ENCODE measurements at regions not wholly inside any gene's neighbourhood (a gene's known extent, or its start where the extent isn't known, plus 50 kb on each side); places are given as distances from the start of the nearest gene placed in this dataset.

GRCh38 chr9:29514336-29514735 is 1941.1 kb upstream of the C9orf72 start:
- DNase-seq (no peak), ATAC-seq (no peak)
- no peaks in the 10 kb centered on the region for H3K4me1 ChIP-seq (ENCODE audit: control insufficient read depth in 2 of 2, insufficient read depth in 2 of 2, low read length in 2 of 2)
- Mint-ChIP-seq H3K4me3 (no peak overlapping the region), H3K36me3 (no peaks in the 10 kb centered on the region), H3K27ac (no peak overlapping the region), H3K4me1 (no peaks in the 10 kb centered on the region), H3K9me3 (peaks cover 0 to 16% (median 5%) of the 10 kb centered on the region in 11 donors), H3K27me3 (no peaks in the 10 kb centered on the region)
- intact Hi-C loops (cut with micrococcal nuclease), result no loop called here
- H3K36me3 ChIP-seq (ENCODE audit: control insufficient read depth in 2 of 3, insufficient read depth in 3 of 3, low read length in 3 of 3), result no peaks in the 10 kb centered on the region
- H3K27me3 ChIP-seq (ENCODE audit: control insufficient read depth in 2 of 2, insufficient read depth in 2 of 2, low read length in 2 of 2), result no peaks in the 10 kb centered on the region
- no peaks in the 10 kb centered on the region for H3K9me3 ChIP-seq (ENCODE audit: control insufficient read depth in 2 of 3, low read length in 3 of 3)
- no peak overlapping the region for H3K4me3 ChIP-seq (ENCODE audit: low read length)
- no peak overlapping the region for H3K27ac ChIP-seq (ENCODE audit: low read depth, low read length)
- ChIA-PET POLR2A (no interaction called here), CTCF (no interaction called here)

DNA sequence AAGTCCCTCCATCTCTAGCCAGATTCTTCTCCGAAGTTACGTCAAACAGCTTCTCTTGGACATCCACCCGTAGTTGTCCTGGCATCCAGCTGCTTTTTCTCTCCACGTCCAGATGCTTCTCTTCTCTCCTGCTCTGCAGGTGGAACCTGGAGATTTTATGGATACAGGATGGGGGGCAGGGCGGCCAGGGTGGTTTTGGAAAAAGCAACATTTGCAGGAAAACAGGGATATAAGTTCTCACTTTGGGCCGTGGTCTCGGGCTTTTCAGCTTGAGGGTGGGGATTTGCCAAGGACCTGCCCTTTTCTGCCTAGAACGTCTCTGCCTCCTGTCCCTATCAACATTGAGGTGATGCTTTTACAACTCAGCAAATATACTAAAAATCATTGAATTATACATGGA is 1941.6 kb upstream of the C9orf72 start:
- DNase-seq (no peak), ATAC-seq (no peak)
- ChIA-PET CTCF (no interaction called here), POLR2A (no interaction called here)
- Mint-ChIP-seq H3K4me1 (no peaks in the 10 kb centered on the region), H3K36me3 (no peaks in the 10 kb centered on the region), H3K9me3 (peaks cover 0 to 12% (median 4%) of the 10 kb centered on the region in 11 donors), H3K27ac (no peak overlapping the region), H3K27me3 (no peaks in the 10 kb centered on the region), H3K4me3 (no peak overlapping the region)
- Histone ChIP-seq H3K27me3 (ENCODE audit: control insufficient read depth in 2 of 2, insufficient read depth in 2 of 2, low read length in 2 of 2) (no peaks in the 10 kb centered on the region), H3K4me3 (ENCODE audit: low read length) (no peak overlapping the region), H3K27ac (ENCODE audit: low read depth, low read length) (no peak overlapping the region), H3K9me3 (ENCODE audit: control insufficient read depth in 2 of 3, low read length in 3 of 3) (no peaks in the 10 kb centered on the region), H3K4me1 (ENCODE audit: control insufficient read depth in 2 of 2, insufficient read depth in 2 of 2, low read length in 2 of 2) (no peaks in the 10 kb centered on the region), H3K36me3 (ENCODE audit: control insufficient read depth in 2 of 3, insufficient read depth in 3 of 3, low read length in 3 of 3) (no peaks in the 10 kb centered on the region)
- intact Hi-C loops (cut with micrococcal nuclease), result no loop called here

DNA sequence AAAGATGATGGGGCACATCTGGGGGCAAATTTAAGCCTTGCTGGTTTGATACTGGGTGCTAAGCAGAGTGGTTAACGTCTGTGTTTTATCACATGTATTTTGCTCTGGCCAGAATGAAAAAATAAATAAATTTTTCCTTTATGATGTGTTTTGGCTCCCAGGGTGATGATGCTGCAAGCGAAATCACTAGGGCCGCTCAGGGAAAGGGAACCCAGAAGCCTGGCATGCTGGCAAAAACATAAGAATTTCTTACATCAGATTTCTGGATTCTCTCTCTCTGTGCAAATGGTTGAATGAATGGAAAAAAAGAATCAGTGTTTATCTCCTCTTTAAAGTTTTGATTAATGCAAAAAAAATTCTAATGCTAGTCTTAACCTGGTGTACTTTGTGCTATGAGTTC is 1975.2 kb upstream of the C9orf72 start:
- Mint-ChIP-seq H3K4me1 (no peaks in the 10 kb centered on the region), H3K27me3 (no peaks in the 10 kb centered on the region), H3K9me3 (peaks cover 0 to 12% (median 0%) of the 10 kb centered on the region in 11 donors), H3K36me3 (no peaks in the 10 kb centered on the region), H3K27ac (no peak overlapping the region), H3K4me3 (no peak overlapping the region)
- CTCF ChIA-PET, result no interaction called here
- H3K27me3 ChIP-seq (ENCODE audit: control insufficient read depth in 2 of 2, insufficient read depth in 2 of 2, low read length in 2 of 2), result no peaks in the 10 kb centered on the region
- DNase-seq (no peak), ATAC-seq (no peak)
- intact Hi-C loops (cut with micrococcal nuclease), result no loop called here
- POLR2A ChIA-PET, result no interaction called here
- no peaks in the 10 kb centered on the region for H3K36me3 ChIP-seq (ENCODE audit: control insufficient read depth in 2 of 3, insufficient read depth in 3 of 3, low read length in 3 of 3)
- no peak overlapping the region for H3K27ac ChIP-seq (ENCODE audit: low read depth, low read length)
- H3K4me3 ChIP-seq (ENCODE audit: low read length), result no peak overlapping the region
- H3K9me3 ChIP-seq (ENCODE audit: control insufficient read depth in 2 of 3, low read length in 3 of 3), result no peaks in the 10 kb centered on the region
- H3K4me1 ChIP-seq (ENCODE audit: control insufficient read depth in 2 of 2, insufficient read depth in 2 of 2, low read length in 2 of 2), result no peaks in the 10 kb centered on the region

DNA sequence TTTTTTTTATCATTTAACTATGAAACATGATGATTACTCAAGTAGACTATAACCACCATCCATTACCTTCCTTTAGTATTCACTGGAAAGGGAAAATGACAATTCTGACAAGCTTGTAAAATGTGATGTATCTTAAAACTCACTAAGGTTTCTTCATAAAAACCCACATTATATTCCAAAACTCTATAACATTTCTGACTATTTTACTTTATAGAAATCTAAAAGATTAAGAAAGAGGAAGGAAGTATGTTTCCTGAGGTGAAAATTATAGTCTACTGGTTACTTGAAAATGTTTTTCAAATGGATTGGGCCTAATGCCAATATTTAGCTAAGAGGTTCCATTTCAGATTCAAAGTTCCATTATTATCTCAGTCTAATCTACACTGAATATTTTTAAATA is 1982.2 kb upstream of the C9orf72 start:
- ChIA-PET CTCF (no interaction called here), POLR2A (no interaction called here)
- Histone ChIP-seq H3K27ac (ENCODE audit: low read depth, low read length) (no peak overlapping the region), H3K27me3 (ENCODE audit: control insufficient read depth in 2 of 2, insufficient read depth in 2 of 2, low read length in 2 of 2) (no peaks in the 10 kb centered on the region), H3K9me3 (ENCODE audit: control insufficient read depth in 2 of 3, low read length in 3 of 3) (no peaks in the 10 kb centered on the region), H3K36me3 (ENCODE audit: control insufficient read depth in 2 of 3, insufficient read depth in 3 of 3, low read length in 3 of 3) (no peaks in the 10 kb centered on the region), H3K4me1 (ENCODE audit: control insufficient read depth in 2 of 2, insufficient read depth in 2 of 2, low read length in 2 of 2) (no peaks in the 10 kb centered on the region), H3K4me3 (ENCODE audit: low read length) (no peak overlapping the region)
- DNase-seq (no peak), ATAC-seq (no peak)
- Mint-ChIP-seq H3K27ac (no peak overlapping the region), H3K4me1 (no peaks in the 10 kb centered on the region), H3K27me3 (no peaks in the 10 kb centered on the region), H3K36me3 (no peaks in the 10 kb centered on the region), H3K4me3 (no peak overlapping the region), H3K9me3 (peaks cover 0 to 4% (median 0%) of the 10 kb centered on the region in 11 donors)
- intact Hi-C loops (cut with micrococcal nuclease), result no loop called here

GRCh38 chr9:29556317-29556716 is 1983.0 kb upstream of the C9orf72 start:
- ATAC-seq (no peak), DNase-seq (no peak)
- Histone ChIP-seq H3K4me1 (ENCODE audit: control insufficient read depth in 2 of 2, insufficient read depth in 2 of 2, low read length in 2 of 2) (no peaks in the 10 kb centered on the region), H3K9me3 (ENCODE audit: control insufficient read depth in 2 of 3, low read length in 3 of 3) (no peaks in the 10 kb centered on the region), H3K27me3 (ENCODE audit: control insufficient read depth in 2 of 2, insufficient read depth in 2 of 2, low read length in 2 of 2) (no peaks in the 10 kb centered on the region), H3K27ac (ENCODE audit: low read depth, low read length) (no peak overlapping the region), H3K4me3 (ENCODE audit: low read length) (no peak overlapping the region), H3K36me3 (ENCODE audit: control insufficient read depth in 2 of 3, insufficient read depth in 3 of 3, low read length in 3 of 3) (no peaks in the 10 kb centered on the region)
- Mint-ChIP-seq H3K4me3 (no peak overlapping the region), H3K9me3 (peaks cover 0 to 4% (median 0%) of the 10 kb centered on the region in 11 donors), H3K27me3 (no peaks in the 10 kb centered on the region), H3K4me1 (no peaks in the 10 kb centered on the region), H3K36me3 (no peaks in the 10 kb centered on the region), H3K27ac (no peak overlapping the region)
- ChIA-PET CTCF (no interaction called here), POLR2A (no interaction called here)
- intact Hi-C loops (cut with micrococcal nuclease), result no loop called here

- Histone ChIP-seq H3K4me1 (ENCODE audit: control insufficient read depth in 2 of 2, insufficient read depth in 2 of 2, low read length in 2 of 2) (no peaks in the 10 kb centered on the region), H3K27ac (ENCODE audit: low read depth, low read length) (no peak overlapping the region), H3K4me3 (ENCODE audit: low read length) (no peak overlapping the region), H3K36me3 (ENCODE audit: control insufficient read depth in 2 of 3, insufficient read depth in 3 of 3, low read length in 3 of 3) (no peaks in the 10 kb centered on the region), H3K27me3 (ENCODE audit: control insufficient read depth in 2 of 2, insufficient read depth in 2 of 2, low read length in 2 of 2) (no peaks in the 10 kb centered on the region), H3K9me3 (ENCODE audit: control insufficient read depth in 2 of 3, low read length in 3 of 3) (no peaks in the 10 kb centered on the region)
- DNase-seq (no peak), ATAC-seq (no peak)
- Mint-ChIP-seq H3K4me1 (no peaks in the 10 kb centered on the region), H3K27ac (no peak overlapping the region), H3K4me3 (no peak overlapping the region), H3K9me3 (peaks cover 0 to 6% (median under 1%) of the 10 kb centered on the region in 11 donors), H3K36me3 (no peaks in the 10 kb centered on the region), H3K27me3 (no peaks in the 10 kb centered on the region)
- ChIA-PET POLR2A (no interaction called here), CTCF (no interaction called here)
- intact Hi-C loops (cut with micrococcal nuclease), result no loop called here
These were observed 1983.5 kb upstream of the C9orf72 start for GRCh38 chr9:29556746-29557145.

DNA sequence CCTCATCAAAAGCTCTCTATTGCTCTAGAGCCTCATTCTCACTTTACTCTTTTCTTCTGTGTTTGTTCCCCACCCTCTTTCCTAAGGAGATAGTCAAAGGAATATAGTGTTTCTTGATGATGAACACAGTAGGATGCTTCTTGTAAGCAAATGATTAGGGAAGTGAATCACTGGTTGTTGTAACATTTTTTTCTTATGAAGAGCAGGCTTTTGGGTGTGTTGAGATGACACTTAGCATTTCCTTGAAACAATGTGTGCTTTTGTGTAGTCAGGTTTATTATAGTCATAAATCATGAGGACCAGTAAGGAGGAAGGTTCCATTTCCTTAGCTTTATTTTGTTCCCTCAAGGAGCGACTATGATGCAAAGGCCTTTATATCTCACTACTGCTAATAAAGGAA is 1991.3 kb upstream of the C9orf72 start:
- H3K4me1 ChIP-seq (ENCODE audit: control insufficient read depth in 2 of 2, insufficient read depth in 2 of 2, low read length in 2 of 2), result no peaks in the 10 kb centered on the region
- Mint-ChIP-seq H3K27ac (no peak overlapping the region), H3K4me1 (no peaks in the 10 kb centered on the region), H3K4me3 (no peak overlapping the region), H3K36me3 (peaks cover 0 to 4% (median 0%) of the 10 kb centered on the region in 5 donors), H3K9me3 (peaks cover 0 to 10% (median 4%) of the 10 kb centered on the region in 11 donors), H3K27me3 (no peaks in the 10 kb centered on the region)
- no peak overlapping the region for H3K4me3 ChIP-seq (ENCODE audit: low read length)
- ATAC-seq (no peak), DNase-seq (no peak)
- ChIA-PET CTCF (no interaction called here), POLR2A (no interaction called here)
- no peaks in the 10 kb centered on the region for H3K9me3 ChIP-seq (ENCODE audit: control insufficient read depth in 2 of 3, low read length in 3 of 3)
- H3K36me3 ChIP-seq (ENCODE audit: control insufficient read depth in 2 of 3, insufficient read depth in 3 of 3, low read length in 3 of 3), result no peaks in the 10 kb centered on the region
- intact Hi-C loops (cut with micrococcal nuclease), result no loop called here
- H3K27ac ChIP-seq (ENCODE audit: low read depth, low read length), result no peak overlapping the region
- H3K27me3 ChIP-seq (ENCODE audit: control insufficient read depth in 2 of 2, insufficient read depth in 2 of 2, low read length in 2 of 2), result no peaks in the 10 kb centered on the region
